WTC11 (cell line): ENCODE measurements at regions not wholly inside any gene's neighbourhood (a gene's known extent, or its start where the extent isn't known, plus 50 kb on each side); places are given as distances from the start of the nearest gene placed in this dataset.

Experiments used
- ATAC-seq: fragments of 200-7000 bp; cut with Tn5 transposase; 2 replicates; pipeline ENCODE4 v1.10.0; 2021; ENCODE audit warnings: mild to moderate bottlenecking, moderate library complexity
- CTCF ChIA-PET: fragments of 300-600 bp; sonication (Branson Sonifier 250); formaldehyde crosslinking; loops from one replicate; lab custom pipeline; 2021; ENCODE audit warnings: antibody characterized with exemption; lab: Charles Lee
- POLR2A ChIA-PET: fragments of 350-600 bp; sonication (Branson Sonifier 250); formaldehyde crosslinking; loops from one replicate; lab custom pipeline; 2021; ENCODE audit warnings: antibody characterized with exemption; lab: Charles Lee
- DNase-seq: peaks from one replicate; pipeline ENCODE4 v3.0.0; 2021; ENCODE audit warnings: low spot score
- H3K27ac Mint-ChIP-seq: 2 replicates; pipeline ENCODE4 v1.8.0; 2021; ENCODE audit warnings: mixed read lengths
- H3K27me3 Mint-ChIP-seq: 2 replicates; pipeline ENCODE4 v1.8.0; 2021; ENCODE audit warnings: low read depth, mild to moderate bottlenecking, moderate library complexity, mixed read lengths
- H3K36me3 Mint-ChIP-seq: 2 replicates; pipeline ENCODE4 v1.8.0; 2021; ENCODE audit warnings: mixed read lengths
- H3K4me1 Mint-ChIP-seq: 2 replicates; pipeline ENCODE4 v1.8.0; 2022; ENCODE audit warnings: mixed read lengths
- H3K4me3 Mint-ChIP-seq: 2 replicates; pipeline ENCODE4 v1.8.0; 2021; ENCODE audit warnings: mild to moderate bottlenecking, moderate library complexity, mixed read lengths
- H3K9me3 Mint-ChIP-seq: 2 replicates; pipeline ENCODE4 v1.8.0; 2021; ENCODE audit warnings: mixed read lengths
- CREM ChIP-seq: sonication (generic); formaldehyde crosslinking; IDR thresholded peaks from 2 replicates; pipeline ENCODE4 v1.8.1; 2022; ENCODE audit warnings: mild to moderate bottlenecking, missing genetic modification reagents, moderate library complexity
- ELF4 ChIP-seq: sonication (generic); formaldehyde crosslinking; IDR thresholded peaks from 2 replicates; pipeline ENCODE4 v1.8.1; 2022; ENCODE audit warnings: low read depth, mild to moderate bottlenecking, moderate library complexity, missing genetic modification reagents
- FOXJ3 ChIP-seq: sonication (generic); formaldehyde crosslinking; IDR thresholded peaks from 2 replicates; pipeline ENCODE4 v1.9.0; 2021; ENCODE audit warnings: missing genetic modification reagents, mild to moderate bottlenecking, borderline replicate concordance
- HMGA2 ChIP-seq: fragments of 250-450 bp; sonication (Bioruptor Pico); IDR thresholded peaks from 2 replicates; pipeline ENCODE4 v1.4.0; 2021; ENCODE audit warnings: mild to moderate bottlenecking, moderate library complexity
- KAT7 ChIP-seq: sonication (generic); formaldehyde crosslinking; IDR thresholded peaks from 2 replicates; pipeline ENCODE4 v1.8.1; 2023; ENCODE audit warnings: missing genetic modification reagents, mild to moderate bottlenecking, borderline replicate concordance
- MYBL2 ChIP-seq: sonication (generic); formaldehyde crosslinking; IDR thresholded peaks from 2 replicates; pipeline ENCODE4 v1.8.1; 2023; ENCODE audit warnings: mild to moderate bottlenecking, moderate library complexity, missing genetic modification reagents
- NFATC4 ChIP-seq: fragments of 250-450 bp; sonication (Bioruptor Pico); IDR thresholded peaks from 2 replicates; pipeline ENCODE4 v1.9.0; 2021; ENCODE audit warnings: mild to moderate bottlenecking
- OVOL2 ChIP-seq: fragments of 250-450 bp; sonication (Bioruptor Pico); IDR thresholded peaks from 2 replicates; pipeline ENCODE4 v1.9.0; 2021; ENCODE audit warnings: mild to moderate bottlenecking, borderline replicate concordance
- TEAD4 ChIP-seq: sonication (generic); formaldehyde crosslinking; IDR thresholded peaks from 2 replicates; pipeline ENCODE4 v1.8.0; 2022; ENCODE audit warnings: mild to moderate bottlenecking, missing genetic modification reagents
- ZBTB21 ChIP-seq: sonication (generic); formaldehyde crosslinking; IDR thresholded peaks from 2 replicates; pipeline ENCODE4 v1.8.1; 2023; ENCODE audit warnings: mild to moderate bottlenecking, missing genetic modification reagents, borderline replicate concordance
- ZNF138 ChIP-seq: sonication (generic); formaldehyde crosslinking; conservative IDR thresholded peaks from 2 replicates; pipeline ENCODE4 v1.8.1; 2022; ENCODE audit warnings: mild to moderate bottlenecking, moderate library complexity, missing genetic modification reagents
- ZNF396 ChIP-seq: fragments of 250-450 bp; sonication (Bioruptor Pico); IDR thresholded peaks from 2 replicates; pipeline ENCODE4 v1.8.0; 2021; ENCODE audit warnings: mild to moderate bottlenecking, moderate library complexity, borderline replicate concordance
- ZNF671 ChIP-seq: fragments of 250-450 bp; sonication (Bioruptor Pico); IDR thresholded peaks from 2 replicates; pipeline ENCODE4 v1.8.0; 2021; ENCODE audit warnings: mild to moderate bottlenecking
- TF ChIP-seq, protein P1 (sequence below): fragments of 250-450 bp; sonication (Bioruptor Pico); IDR thresholded peaks from 2 replicates; pipeline ENCODE4 v1.9.0; 2021; ENCODE audit warnings: mild to moderate bottlenecking, borderline replicate concordance
- TF ChIP-seq, protein P2 (sequence below): fragments of 250-450 bp; sonication (Bioruptor Pico); IDR thresholded peaks from 2 replicates; pipeline ENCODE4 v2.1.2; 2022; ENCODE audit warnings: mild to moderate bottlenecking, moderate library complexity
- TF ChIP-seq, protein P3 (sequence below): sonication (generic); formaldehyde crosslinking; IDR thresholded peaks from 2 replicates; pipeline ENCODE4 v1.8.1; 2023; ENCODE audit warnings: mild to moderate bottlenecking, missing genetic modification reagents, moderate library complexity
- TF ChIP-seq, protein P4 (sequence below): sonication (generic); formaldehyde crosslinking; IDR thresholded peaks from 2 replicates; pipeline ENCODE4 v1.8.0; 2022; ENCODE audit warnings: mild to moderate bottlenecking, missing genetic modification reagents
- TF ChIP-seq, protein P5 (sequence below): sonication (generic); formaldehyde crosslinking; IDR thresholded peaks from 2 replicates; pipeline ENCODE4 v1.8.1; 2022; ENCODE audit warnings: mild to moderate bottlenecking, moderate library complexity, missing genetic modification reagents
- TF ChIP-seq, protein P6 (sequence below): sonication (generic); formaldehyde crosslinking; IDR thresholded peaks from 2 replicates; pipeline ENCODE4 v1.8.0; 2023; ENCODE audit warnings: mild to moderate bottlenecking, missing genetic modification reagents

DNA sequence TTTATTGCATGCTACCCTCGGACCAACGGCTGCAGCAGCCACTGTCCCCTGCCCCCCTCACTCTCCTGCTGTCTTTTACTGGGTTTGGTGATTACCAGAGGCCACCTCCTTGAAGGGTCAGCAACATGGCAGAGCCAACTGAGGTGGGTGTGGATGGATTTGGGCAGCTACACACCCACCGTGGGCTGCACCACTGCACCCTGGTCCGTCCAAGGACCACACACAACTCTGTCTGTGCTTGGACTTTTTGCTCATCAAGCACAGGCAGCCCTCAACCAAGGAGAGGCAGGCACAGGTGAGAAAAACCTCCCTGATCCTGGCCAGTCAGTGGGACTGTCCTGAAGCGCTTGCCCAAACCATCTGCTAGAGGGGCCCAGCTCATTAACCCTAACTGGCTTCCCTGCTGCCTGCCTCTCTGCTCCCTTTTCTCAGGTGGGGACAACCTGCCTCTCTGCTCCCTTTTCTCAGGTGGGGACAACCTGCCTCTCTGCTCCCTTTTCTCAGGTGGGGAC lies 239.5 kb upstream of the PITRM1 start (continued):
- TF ChIP-seq, protein P1, sequence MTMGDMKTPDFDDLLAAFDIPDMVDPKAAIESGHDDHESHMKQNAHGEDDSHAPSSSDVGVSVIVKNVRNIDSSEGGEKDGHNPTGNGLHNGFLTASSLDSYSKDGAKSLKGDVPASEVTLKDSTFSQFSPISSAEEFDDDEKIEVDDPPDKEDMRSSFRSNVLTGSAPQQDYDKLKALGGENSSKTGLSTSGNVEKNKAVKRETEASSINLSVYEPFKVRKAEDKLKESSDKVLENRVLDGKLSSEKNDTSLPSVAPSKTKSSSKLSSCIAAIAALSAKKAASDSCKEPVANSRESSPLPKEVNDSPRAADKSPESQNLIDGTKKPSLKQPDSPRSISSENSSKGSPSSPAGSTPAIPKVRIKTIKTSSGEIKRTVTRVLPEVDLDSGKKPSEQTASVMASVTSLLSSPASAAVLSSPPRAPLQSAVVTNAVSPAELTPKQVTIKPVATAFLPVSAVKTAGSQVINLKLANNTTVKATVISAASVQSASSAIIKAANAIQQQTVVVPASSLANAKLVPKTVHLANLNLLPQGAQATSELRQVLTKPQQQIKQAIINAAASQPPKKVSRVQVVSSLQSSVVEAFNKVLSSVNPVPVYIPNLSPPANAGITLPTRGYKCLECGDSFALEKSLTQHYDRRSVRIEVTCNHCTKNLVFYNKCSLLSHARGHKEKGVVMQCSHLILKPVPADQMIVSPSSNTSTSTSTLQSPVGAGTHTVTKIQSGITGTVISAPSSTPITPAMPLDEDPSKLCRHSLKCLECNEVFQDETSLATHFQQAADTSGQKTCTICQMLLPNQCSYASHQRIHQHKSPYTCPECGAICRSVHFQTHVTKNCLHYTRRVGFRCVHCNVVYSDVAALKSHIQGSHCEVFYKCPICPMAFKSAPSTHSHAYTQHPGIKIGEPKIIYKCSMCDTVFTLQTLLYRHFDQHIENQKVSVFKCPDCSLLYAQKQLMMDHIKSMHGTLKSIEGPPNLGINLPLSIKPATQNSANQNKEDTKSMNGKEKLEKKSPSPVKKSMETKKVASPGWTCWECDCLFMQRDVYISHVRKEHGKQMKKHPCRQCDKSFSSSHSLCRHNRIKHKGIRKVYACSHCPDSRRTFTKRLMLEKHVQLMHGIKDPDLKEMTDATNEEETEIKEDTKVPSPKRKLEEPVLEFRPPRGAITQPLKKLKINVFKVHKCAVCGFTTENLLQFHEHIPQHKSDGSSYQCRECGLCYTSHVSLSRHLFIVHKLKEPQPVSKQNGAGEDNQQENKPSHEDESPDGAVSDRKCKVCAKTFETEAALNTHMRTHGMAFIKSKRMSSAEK (CRISPR knock-in tag): no peak

DNA sequence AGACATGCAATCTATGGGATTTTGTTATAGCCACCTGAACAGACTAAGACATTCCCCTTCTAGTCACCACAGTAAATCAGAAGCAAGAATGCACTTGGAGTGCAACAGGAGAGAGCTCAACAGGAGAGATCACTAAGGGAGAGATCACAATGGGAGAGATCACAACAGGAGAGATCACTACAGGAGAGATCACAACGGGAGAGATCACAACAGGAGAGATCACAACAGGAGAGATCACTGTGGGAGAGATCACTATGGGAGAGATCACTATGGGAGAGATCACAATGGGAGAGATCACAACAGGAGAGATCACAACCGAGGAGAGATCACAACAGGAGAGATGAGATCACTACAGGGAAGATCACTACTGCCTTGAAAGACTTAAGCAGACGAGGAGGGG lies 238.5 kb upstream of the PITRM1 start:
- CTCF ChIA-PET: no interaction called here
- no peak overlapping the region for H3K27ac Mint-ChIP-seq
- DNase-seq: no peak
- POLR2A ChIA-PET: no interaction called here
- TF ChIP-seq ZBTB21 (CRISPR knock-in tag) (no peak), KAT7 (CRISPR knock-in tag) (no peak), ZNF138 (CRISPR knock-in tag) (no peak), FOXJ3 (CRISPR knock-in tag) (no peak), MYBL2 (CRISPR knock-in tag) (no peak), NFATC4 (CRISPR knock-in tag) (no peak), OVOL2 (CRISPR knock-in tag) (no peak), HMGA2 (CRISPR knock-in tag) (no peak), ELF4 (CRISPR knock-in tag) (no peak), ZNF396 (no peak), TEAD4 (CRISPR knock-in tag) (no peak), CREM (CRISPR knock-in tag) (no peak), ZNF671 (CRISPR knock-in tag) (no peak)
- TF ChIP-seq, protein P2, sequence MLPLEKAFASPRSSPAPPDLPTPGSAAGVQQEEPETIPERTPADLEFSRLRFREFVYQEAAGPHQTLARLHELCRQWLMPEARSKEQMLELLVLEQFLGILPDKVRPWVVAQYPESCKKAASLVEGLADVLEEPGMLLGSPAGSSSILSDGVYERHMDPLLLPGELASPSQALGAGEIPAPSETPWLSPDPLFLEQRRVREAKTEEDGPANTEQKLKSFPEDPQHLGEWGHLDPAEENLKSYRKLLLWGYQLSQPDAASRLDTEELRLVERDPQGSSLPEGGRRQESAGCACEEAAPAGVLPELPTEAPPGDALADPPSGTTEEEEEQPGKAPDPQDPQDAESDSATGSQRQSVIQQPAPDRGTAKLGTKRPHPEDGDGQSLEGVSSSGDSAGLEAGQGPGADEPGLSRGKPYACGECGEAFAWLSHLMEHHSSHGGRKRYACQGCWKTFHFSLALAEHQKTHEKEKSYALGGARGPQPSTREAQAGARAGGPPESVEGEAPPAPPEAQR (CRISPR knock-in tag): no peak
- TF ChIP-seq, protein P3, sequence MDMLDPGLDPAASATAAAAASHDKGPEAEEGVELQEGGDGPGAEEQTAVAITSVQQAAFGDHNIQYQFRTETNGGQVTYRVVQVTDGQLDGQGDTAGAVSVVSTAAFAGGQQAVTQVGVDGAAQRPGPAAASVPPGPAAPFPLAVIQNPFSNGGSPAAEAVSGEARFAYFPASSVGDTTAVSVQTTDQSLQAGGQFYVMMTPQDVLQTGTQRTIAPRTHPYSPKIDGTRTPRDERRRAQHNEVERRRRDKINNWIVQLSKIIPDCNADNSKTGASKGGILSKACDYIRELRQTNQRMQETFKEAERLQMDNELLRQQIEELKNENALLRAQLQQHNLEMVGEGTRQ: no peak
- TF ChIP-seq, protein P4, sequence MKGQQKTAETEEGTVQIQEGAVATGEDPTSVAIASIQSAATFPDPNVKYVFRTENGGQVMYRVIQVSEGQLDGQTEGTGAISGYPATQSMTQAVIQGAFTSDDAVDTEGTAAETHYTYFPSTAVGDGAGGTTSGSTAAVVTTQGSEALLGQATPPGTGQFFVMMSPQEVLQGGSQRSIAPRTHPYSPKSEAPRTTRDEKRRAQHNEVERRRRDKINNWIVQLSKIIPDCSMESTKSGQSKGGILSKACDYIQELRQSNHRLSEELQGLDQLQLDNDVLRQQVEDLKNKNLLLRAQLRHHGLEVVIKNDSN: no peak
- TF ChIP-seq, protein P5, sequence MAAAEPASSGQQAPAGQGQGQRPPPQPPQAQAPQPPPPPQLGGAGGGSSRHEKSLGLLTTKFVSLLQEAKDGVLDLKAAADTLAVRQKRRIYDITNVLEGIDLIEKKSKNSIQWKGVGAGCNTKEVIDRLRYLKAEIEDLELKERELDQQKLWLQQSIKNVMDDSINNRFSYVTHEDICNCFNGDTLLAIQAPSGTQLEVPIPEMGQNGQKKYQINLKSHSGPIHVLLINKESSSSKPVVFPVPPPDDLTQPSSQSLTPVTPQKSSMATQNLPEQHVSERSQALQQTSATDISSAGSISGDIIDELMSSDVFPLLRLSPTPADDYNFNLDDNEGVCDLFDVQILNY (CRISPR knock-in tag): no peak
- TF ChIP-seq, protein P6, sequence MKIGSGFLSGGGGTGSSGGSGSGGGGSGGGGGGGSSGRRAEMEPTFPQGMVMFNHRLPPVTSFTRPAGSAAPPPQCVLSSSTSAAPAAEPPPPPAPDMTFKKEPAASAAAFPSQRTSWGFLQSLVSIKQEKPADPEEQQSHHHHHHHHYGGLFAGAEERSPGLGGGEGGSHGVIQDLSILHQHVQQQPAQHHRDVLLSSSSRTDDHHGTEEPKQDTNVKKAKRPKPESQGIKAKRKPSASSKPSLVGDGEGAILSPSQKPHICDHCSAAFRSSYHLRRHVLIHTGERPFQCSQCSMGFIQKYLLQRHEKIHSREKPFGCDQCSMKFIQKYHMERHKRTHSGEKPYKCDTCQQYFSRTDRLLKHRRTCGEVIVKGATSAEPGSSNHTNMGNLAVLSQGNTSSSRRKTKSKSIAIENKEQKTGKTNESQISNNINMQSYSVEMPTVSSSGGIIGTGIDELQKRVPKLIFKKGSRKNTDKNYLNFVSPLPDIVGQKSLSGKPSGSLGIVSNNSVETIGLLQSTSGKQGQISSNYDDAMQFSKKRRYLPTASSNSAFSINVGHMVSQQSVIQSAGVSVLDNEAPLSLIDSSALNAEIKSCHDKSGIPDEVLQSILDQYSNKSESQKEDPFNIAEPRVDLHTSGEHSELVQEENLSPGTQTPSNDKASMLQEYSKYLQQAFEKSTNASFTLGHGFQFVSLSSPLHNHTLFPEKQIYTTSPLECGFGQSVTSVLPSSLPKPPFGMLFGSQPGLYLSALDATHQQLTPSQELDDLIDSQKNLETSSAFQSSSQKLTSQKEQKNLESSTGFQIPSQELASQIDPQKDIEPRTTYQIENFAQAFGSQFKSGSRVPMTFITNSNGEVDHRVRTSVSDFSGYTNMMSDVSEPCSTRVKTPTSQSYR (CRISPR knock-in tag): no peak
- ATAC-seq: no peak
- H3K36me3 Mint-ChIP-seq: peaks cover 4% of the 10 kb centered on the region
- H3K27me3 Mint-ChIP-seq: no peaks in the 10 kb centered on the region
- H3K4me1 Mint-ChIP-seq: 0 out of 2 replicates have a peak, but pooled peaks cover 2% of the 10 kb centered on the region
- no peak overlapping the region for H3K4me3 Mint-ChIP-seq
- H3K9me3 Mint-ChIP-seq: peaks cover 6% of the 10 kb centered on the region
